Thoracic aorta (tissue), 2 donors: ENCODE measurements at regions not wholly inside any gene's neighbourhood (a gene's known extent, or its start where the extent isn't known, plus 50 kb on each side); places are given as distances from the start of the nearest gene placed in this dataset.
"Not testable (repeated sequence)": the region's sequence is repeated elsewhere in the genome, so short reads cannot be mapped to it uniquely, and the experiment has no call there.

Experiments
- ATAC-seq: fragments of 150-250 bp; one replicate; pipeline ENCODE4 v1.8.0; 2017; ENCODE audit warnings: low read depth; ENCODE audit not compliant: insufficient number of reproducible peaks, low FRiP score
- DNase-seq: peaks from one replicate; pipeline ENCODE4 v3.0.0-alpha.2; 2020; ENCODE audit warnings: low spot score
- H3K27ac ChIP-seq, 2 donors: fragments of 200-600 bp; sonication (generic); 1 replicate in 1 of 2; 2 replicates in 1 of 2; pipeline ENCODE4 v1.5.1; 2016; ENCODE audit warnings: mild to moderate bottlenecking in 2 of 2, moderate library complexity in 2 of 2
- H3K27me3 ChIP-seq: fragments of 200-600 bp; sonication (generic); replicated peaks from 2 replicates; pipeline ENCODE4 v1.6.0; 2016; ENCODE audit warnings: mild to moderate bottlenecking; ENCODE audit not compliant: insufficient read depth
- H3K36me3 ChIP-seq: fragments of 200-600 bp; sonication (generic); one replicate; pipeline ENCODE4 v1.5.1; 2016
- H3K4me1 ChIP-seq, 2 donors: fragments of 200-600 bp; sonication (generic); 1 replicate in 1 of 2; 2 replicates in 1 of 2; pipeline versions ENCODE4 v1.5.1 to v1.6.0; 2016; ENCODE audit warnings: low read depth in 2 of 2, mild to moderate bottlenecking in 1 of 2; ENCODE audit not compliant: control insufficient read depth in 1 of 2
- H3K4me3 ChIP-seq: fragments of 200-600 bp; sonication (generic); 2 replicates; pipeline ENCODE4 v1.5.1; 2016; ENCODE audit warnings: mild to moderate bottlenecking
- H3K9me3 ChIP-seq: fragments of 200-600 bp; sonication (generic); 2 replicates; pipeline ENCODE4 v1.5.1; 2016
- TF ChIP-seq, protein P1 (sequence below): fragments of 200-600 bp; sonication (generic); IDR thresholded peaks from one replicate; pipeline ENCODE4 v1.5.1; 2019; ENCODE audit warnings: antibody characterized with exemption

DNA sequence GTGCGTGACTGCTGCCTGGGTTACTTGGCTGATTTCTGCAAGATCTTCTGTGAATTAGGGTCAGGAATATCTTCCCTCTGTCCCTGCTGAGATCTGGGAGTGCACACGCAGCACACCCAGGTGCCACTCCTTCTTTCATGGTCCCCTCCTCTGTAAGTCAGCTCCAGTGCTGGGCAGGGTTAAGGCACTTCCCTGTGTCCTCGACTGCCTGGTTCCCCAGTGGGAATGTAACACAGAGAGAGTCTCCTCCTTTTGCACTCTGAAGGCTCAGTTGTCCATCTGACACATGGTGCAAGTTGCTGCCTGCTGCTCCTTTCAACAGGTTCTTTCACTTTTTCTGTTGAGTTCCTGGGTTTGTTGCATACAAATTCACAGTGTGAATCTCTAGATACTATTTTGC, 421.2 kb upstream of the NDN start:
- DNase-seq, H3K27me3 ChIP-seq, ATAC-seq, H3K27ac ChIP-seq, H3K36me3 ChIP-seq, H3K4me1 ChIP-seq, H3K9me3 ChIP-seq, H3K4me3 ChIP-seq: not testable (repeated sequence)

DNA sequence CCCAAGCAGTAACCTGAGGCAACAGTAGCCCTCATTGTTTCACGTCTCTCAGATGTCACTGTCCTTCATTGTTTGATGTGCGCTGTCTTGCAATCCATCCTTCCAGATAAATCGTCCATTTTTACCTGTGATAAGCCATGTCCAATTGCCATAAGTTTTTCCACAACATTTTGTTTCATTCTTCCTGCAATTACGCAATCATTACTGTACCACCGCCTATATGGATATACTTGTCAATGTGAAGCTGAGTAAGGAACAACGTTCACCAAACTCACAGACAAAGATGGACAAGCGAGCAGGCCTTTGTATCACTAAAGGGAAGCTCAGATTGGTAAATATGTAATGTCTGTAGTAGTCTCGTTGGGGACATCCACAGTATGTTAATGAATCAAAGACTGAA, 452.5 kb upstream of the NDN start:
- not testable (repeated sequence) for H3K4me3 ChIP-seq, H3K27ac ChIP-seq, H3K4me1 ChIP-seq, H3K36me3 ChIP-seq, DNase-seq, ATAC-seq, H3K27me3 ChIP-seq, H3K9me3 ChIP-seq

DNA sequence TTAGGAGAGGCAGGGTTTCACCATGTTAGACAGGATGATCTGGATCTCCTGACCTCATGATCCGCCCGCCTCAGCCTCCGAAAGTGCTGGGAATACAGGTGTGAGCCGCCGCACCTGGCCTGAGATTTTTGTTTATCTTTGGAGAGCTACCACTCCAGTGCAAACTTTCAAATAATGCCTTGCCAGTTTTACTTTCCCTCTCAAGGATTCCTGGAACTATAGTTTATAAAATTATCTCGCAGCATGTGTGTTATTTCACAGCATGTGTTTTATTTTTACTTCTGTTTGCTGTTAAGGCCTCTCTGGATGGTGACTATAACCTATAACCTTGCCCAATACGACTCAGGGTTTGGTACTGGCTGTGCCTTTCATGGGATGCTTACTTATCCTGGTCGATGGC, 458.0 kb upstream of the NDN start:
- not testable (repeated sequence) for H3K27ac ChIP-seq, ATAC-seq, DNase-seq, H3K4me1 ChIP-seq, H3K36me3 ChIP-seq, H3K27me3 ChIP-seq, H3K9me3 ChIP-seq, H3K4me3 ChIP-seq

DNA sequence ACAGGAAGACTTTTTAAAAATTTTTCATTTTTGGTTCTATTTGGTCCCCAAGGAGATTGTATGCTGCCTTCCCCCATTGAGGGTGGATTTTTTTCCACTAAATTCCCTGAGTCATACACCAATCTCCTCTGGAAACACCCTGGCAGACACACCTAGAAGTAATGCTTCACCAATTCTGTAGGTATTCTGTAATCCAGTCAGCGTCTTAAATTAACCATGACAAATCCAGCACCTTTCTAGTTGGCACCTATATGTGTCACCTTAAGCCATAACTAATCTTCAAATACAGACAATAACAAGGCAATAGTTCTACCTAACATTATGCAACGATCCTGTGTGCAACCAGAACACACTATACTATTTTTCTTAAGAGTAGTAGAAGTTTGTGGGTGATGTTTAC, 459.1 kb upstream of the NDN start:
- no peak overlapping the region for H3K27ac ChIP-seq
- H3K9me3 ChIP-seq, result no peaks in the 10 kb centered on the region
- no peak overlapping the region for H3K4me3 ChIP-seq
- no peak for DNase-seq
- H3K36me3 ChIP-seq, result no peaks in the 10 kb centered on the region
- ATAC-seq, result no peak
- H3K27me3 ChIP-seq, result no peaks in the 10 kb centered on the region
- TF ChIP-seq, protein P1, sequence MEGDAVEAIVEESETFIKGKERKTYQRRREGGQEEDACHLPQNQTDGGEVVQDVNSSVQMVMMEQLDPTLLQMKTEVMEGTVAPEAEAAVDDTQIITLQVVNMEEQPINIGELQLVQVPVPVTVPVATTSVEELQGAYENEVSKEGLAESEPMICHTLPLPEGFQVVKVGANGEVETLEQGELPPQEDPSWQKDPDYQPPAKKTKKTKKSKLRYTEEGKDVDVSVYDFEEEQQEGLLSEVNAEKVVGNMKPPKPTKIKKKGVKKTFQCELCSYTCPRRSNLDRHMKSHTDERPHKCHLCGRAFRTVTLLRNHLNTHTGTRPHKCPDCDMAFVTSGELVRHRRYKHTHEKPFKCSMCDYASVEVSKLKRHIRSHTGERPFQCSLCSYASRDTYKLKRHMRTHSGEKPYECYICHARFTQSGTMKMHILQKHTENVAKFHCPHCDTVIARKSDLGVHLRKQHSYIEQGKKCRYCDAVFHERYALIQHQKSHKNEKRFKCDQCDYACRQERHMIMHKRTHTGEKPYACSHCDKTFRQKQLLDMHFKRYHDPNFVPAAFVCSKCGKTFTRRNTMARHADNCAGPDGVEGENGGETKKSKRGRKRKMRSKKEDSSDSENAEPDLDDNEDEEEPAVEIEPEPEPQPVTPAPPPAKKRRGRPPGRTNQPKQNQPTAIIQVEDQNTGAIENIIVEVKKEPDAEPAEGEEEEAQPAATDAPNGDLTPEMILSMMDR, result no peak
- H3K4me1 ChIP-seq, result no peaks in the 10 kb centered on the region

DNA sequence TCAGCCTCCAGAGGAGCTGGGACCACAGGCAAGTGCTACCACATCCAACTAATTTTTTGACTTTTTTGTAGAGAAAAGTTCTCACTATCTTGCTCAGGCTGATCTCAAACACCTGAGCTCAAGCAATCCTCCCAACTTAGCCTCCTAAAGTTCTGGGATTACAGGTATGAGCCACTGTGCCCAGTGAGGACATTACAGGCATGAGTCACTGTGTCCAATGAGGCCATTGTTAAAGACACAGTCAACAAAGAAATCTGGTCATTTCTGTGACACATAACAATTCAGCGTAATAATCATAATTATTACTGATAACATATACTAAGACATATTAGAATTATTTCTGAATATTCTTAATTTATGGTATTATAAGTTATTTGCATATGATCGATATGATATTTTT, 463.4 kb upstream of the NDN start:
- ATAC-seq, result no peak
- TF ChIP-seq, protein P1, result no peak

DNA sequence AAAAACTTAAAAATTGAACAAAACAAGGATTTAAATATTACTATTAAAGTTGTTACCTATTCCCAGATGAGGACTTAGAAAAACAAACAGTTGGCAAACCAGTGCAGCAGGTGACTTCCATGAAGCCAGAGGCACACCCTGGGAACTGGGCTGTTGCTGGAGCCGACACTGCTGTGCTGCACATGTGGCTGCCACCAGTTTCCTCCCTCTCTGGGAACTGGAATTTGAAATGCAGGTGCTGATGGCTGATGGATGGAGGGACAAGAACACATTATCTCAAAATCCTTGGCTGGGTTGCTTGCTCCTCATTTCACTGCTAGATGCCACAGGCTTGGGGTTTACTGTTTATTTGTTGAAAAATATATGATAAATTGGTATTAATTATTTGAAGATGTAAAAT, 471.2 kb upstream of the NDN start:
- H3K27me3 ChIP-seq, ATAC-seq, H3K36me3 ChIP-seq, H3K9me3 ChIP-seq, H3K4me3 ChIP-seq, H3K27ac ChIP-seq, H3K4me1 ChIP-seq, DNase-seq: not testable (repeated sequence)

More for the DNA sequence above, 463.4 kb upstream of the NDN start:
- Histone ChIP-seq H3K36me3 (no peaks in the 10 kb centered on the region), H3K4me3 (no peak overlapping the region), H3K9me3 (no peaks in the 10 kb centered on the region), H3K27ac (no peak overlapping the region), H3K27me3 (no peaks in the 10 kb centered on the region), H3K4me1 (no peaks in the 10 kb centered on the region)
- DNase-seq, result no peak

DNA sequence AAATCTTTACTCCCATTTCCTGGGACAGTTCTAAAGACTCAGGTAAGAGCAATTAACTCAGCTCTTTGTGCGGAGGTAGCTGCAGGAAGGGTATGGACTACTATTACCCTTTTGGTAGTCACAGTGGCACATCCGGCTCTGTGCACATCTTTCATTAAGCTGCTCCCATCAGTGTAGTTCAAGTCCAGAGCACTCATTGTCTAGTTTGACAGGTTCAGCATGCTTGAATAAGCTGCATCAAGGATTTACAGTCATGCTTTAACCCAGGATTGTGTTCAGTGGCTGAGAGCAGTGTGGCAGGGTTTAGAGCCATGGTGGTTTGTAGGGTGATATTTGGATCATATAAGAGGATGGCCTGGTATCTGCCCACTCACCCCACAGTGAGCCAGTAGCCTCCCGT, 478.4 kb upstream of the NDN start:
- H3K36me3 ChIP-seq, ATAC-seq: not testable (repeated sequence)

DNA sequence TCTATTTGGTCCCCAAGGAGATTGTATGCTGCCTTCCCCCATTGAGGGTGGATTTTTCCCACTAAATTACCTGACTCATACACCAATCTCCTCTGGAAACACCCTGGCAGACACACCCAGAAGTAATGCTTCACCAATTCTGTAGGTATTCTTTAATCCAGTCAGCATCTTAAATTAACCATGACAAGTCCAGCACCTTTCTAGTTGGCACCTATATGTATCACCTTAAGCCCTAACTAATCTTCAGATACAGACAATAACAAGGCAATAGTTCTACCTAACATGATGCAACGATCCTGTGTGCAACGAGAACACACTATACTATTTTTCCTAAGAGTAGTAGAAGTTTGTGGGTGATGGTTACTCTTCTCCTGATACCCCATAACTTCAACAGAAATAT, 473.3 kb upstream of the NPAP1 start:
- not testable (repeated sequence) for H3K4me3 ChIP-seq, H3K36me3 ChIP-seq, H3K4me1 ChIP-seq, H3K27ac ChIP-seq, H3K9me3 ChIP-seq, DNase-seq, ATAC-seq, H3K27me3 ChIP-seq

More for the DNA sequence above, 478.4 kb upstream of the NDN start:
- H3K27ac ChIP-seq, H3K4me1 ChIP-seq, H3K9me3 ChIP-seq, H3K27me3 ChIP-seq, DNase-seq, H3K4me3 ChIP-seq: not testable (repeated sequence)

DNA sequence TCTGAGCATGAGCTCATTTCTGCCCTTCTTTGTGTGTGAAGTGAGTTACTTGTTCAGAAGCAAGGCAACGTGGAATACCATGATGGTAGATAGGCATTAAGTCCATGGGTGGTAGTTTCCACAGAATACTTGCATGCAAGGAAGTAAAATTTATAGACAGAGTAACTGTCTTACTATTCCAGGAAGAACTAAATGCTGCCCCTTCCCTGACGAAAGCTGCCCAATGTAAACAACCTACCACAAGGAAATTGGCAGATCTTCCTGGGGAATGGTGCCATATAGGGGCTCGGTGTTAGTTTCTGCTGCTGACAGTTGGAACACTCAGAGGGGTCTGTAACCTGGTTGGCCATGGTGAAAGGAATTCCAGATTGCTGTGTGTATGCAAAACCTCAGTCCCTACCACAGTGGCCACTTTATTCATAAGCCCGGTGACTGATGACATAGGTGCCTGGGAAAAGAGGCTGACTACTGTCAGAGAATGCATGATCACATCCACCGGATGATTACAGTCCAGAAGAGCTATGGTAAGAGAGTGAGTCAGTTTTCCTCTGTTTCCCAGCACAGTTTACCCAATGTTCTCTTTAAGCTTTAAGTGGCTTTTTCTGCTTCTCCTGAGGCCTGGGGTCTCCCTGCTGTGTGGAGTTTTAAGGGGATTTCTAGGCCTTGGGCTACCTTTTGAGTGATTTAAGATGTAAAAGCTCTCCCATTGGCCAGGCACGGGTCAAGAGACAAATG, 463.7 kb upstream of the NPAP1 start:
- H3K4me3 ChIP-seq, H3K27ac ChIP-seq, ATAC-seq, H3K9me3 ChIP-seq, DNase-seq, H3K4me1 ChIP-seq, H3K27me3 ChIP-seq, H3K36me3 ChIP-seq: not testable (repeated sequence)
